ENCODE measurements at regions not wholly inside any gene's neighbourhood (a gene's known extent, or its start where the extent isn't known, plus 50 kb on each side); places are given as distances from the start of the nearest gene placed in this dataset.

GRCh38 chr3:115361806-115362205 lies 214.7 kb upstream of the ZBTB20 start:
- DNase-seq (ENCODE audit: extremely low read depth, low read depth), result no peak
- no peak for TF ChIP-seq CTCF (IDR thresholded peaks at IDR 0.05; ENCODE audit: low read depth, low read length)

- no peak for TF ChIP-seq CTCF (IDR thresholded peaks at IDR 0.05; ENCODE audit: low read depth, low read length)
- DNase-seq (ENCODE audit: extremely low read depth, low read depth), result no peak
Measured at GRCh38 chr3:115363071-115363470, 216.0 kb upstream of the ZBTB20 start.

- TF ChIP-seq CTCF (IDR thresholded peaks at IDR 0.05; ENCODE audit: low read depth, low read length), result no peak
Measured at GRCh38 chr3:115369021-115369420, 221.9 kb upstream of the ZBTB20 start.

GRCh38 chr3:115375362-115375761 lies 228.3 kb upstream of the ZBTB20 start:
- TF ChIP-seq CTCF (IDR thresholded peaks at IDR 0.05; ENCODE audit: low read depth, low read length), result no peak
- no peak for DNase-seq (ENCODE audit: extremely low read depth, low read depth)

More at GRCh38 chr3:115369021-115369420, 221.9 kb upstream of the ZBTB20 start:
- DNase-seq (ENCODE audit: extremely low read depth, low read depth), result no peak

GRCh38 chr3:115380883-115381572 lies 233.9 kb upstream of the ZBTB20 start:
- DNase-seq (ENCODE audit: extremely low read depth, low read depth), result no peak
- TF ChIP-seq CTCF (IDR thresholded peaks at IDR 0.05; ENCODE audit: low read depth, low read length), result no peak

- TF ChIP-seq CTCF (IDR thresholded peaks at IDR 0.05; ENCODE audit: low read depth, low read length), result no peak
- DNase-seq (ENCODE audit: extremely low read depth, low read depth), result no peak
Measured at GRCh38 chr3:115381573-115381912, 234.5 kb upstream of the ZBTB20 start.

- no peak for TF ChIP-seq CTCF (IDR thresholded peaks at IDR 0.05; ENCODE audit: low read depth, low read length)
- no peak for DNase-seq (ENCODE audit: extremely low read depth, low read depth)
Measured at GRCh38 chr3:115381931-115382330, 234.8 kb upstream of the ZBTB20 start.

Data from AG09319 (cell line).